PC-3 (cell line): ENCODE measurements at regions not wholly inside any gene's neighbourhood (a gene's known extent, or its start where the extent isn't known, plus 50 kb on each side); places are given as distances from the start of the nearest gene placed in this dataset.

ENCODE experiments used
- ATAC-seq: fragments of 200-7000 bp; cut with Tn5 transposase; 2 replicates; pipeline ENCODE4 v1.9.1; 2020; ENCODE audit warnings: mild to moderate bottlenecking, moderate library complexity
- BruUV-seq: library from RNA; stranded (reverse); fragments of 400-500 nt; replicated peaks from 2 replicates; lab custom pipeline; 2021; lab: Mats Ljungman, UMichigan
- CTCF ChIA-PET: fragments of 300-600 bp; sonication (Branson Sonifier 250); formaldehyde crosslinking; loops from one replicate; lab custom pipeline; 2022; ENCODE audit warnings: antibody characterized with exemption; lab: Charles Lee
- POLR2A ChIA-PET: fragments of 300-600 bp; sonication (Branson Sonifier 250); formaldehyde crosslinking; loops from one replicate; lab custom pipeline; 2022; ENCODE audit warnings: antibody characterized with exemption; ENCODE audit not compliant: unreplicated experiment; lab: Charles Lee
- DNase-seq: peaks from one replicate; pipeline ENCODE4 v3.0.0-alpha.2; 2015
- H2AFZ ChIP-seq: fragments of 300-600 bp; sonication (generic); 2 replicates; pipeline ENCODE4 v1.6.0; 2016; ENCODE audit warnings: antibody characterized with exemption, low read length
- H3F3A ChIP-seq: fragments of 300-600 bp; sonication (generic); one replicate; pipeline ENCODE4 v1.6.0; 2017; ENCODE audit warnings: antibody characterized with exemption, low read length, control low read depth, mild to moderate bottlenecking; ENCODE audit not compliant: unreplicated experiment
- H3K27ac ChIP-seq: fragments of 300-600 bp; sonication (generic); 2 replicates; pipeline ENCODE4 v1.5.1; 2016; ENCODE audit warnings: mild to moderate bottlenecking, low read length
- H3K27me3 ChIP-seq: fragments of 300-600 bp; sonication (generic); 2 replicates; pipeline ENCODE4 v1.6.1; 2016; ENCODE audit warnings: low read length, mixed read lengths
- H3K36me3 ChIP-seq: fragments of 300-600 bp; sonication (generic); 2 replicates; pipeline ENCODE4 v1.6.1; 2016; ENCODE audit warnings: low read depth, mixed run types, low read length, mixed read lengths
- H3K4me1 ChIP-seq: fragments of 300-600 bp; sonication (generic); 2 replicates; pipeline ENCODE4 v1.5.1; 2016; ENCODE audit warnings: low read length; ENCODE audit not compliant: insufficient read depth
- H3K4me2 ChIP-seq: fragments of 300-600 bp; sonication (generic); 2 replicates; pipeline ENCODE4 v1.6.0; 2016; ENCODE audit warnings: low read length
- H3K4me3 ChIP-seq: fragments of 300-600 bp; sonication (generic); 2 replicates; pipeline ENCODE4 v1.5.1; 2016; ENCODE audit warnings: mild to moderate bottlenecking, low read length, mixed read lengths
- H3K79me2 ChIP-seq: fragments of 300-600 bp; sonication (generic); 2 replicates; pipeline ENCODE4 v1.6.1; 2017; ENCODE audit warnings: low read length, mixed read lengths
- H3K9ac ChIP-seq: fragments of 300-600 bp; sonication (generic); 2 replicates; pipeline ENCODE4 v1.6.0; 2016; ENCODE audit warnings: mild to moderate bottlenecking, low read length
- H3K9me2 ChIP-seq: fragments of 300-600 bp; sonication (generic); replicated peaks from 2 replicates; pipeline ENCODE4 v1.6.1; 2016; ENCODE audit warnings: mixed run types, low read length, mixed read lengths
- H3K9me3 ChIP-seq: fragments of 300-600 bp; sonication (generic); 2 replicates; pipeline ENCODE4 v1.6.1; 2016; ENCODE audit warnings: low read length, mixed read lengths
- H4K20me1 ChIP-seq: fragments of 300-600 bp; sonication (generic); 2 replicates; pipeline ENCODE4 v1.6.1; 2016; ENCODE audit warnings: low read length, mixed read lengths
- EZH2 ChIP-seq: fragments of 300-600 bp; sonication (generic); IDR thresholded peaks from one replicate; pipeline ENCODE4 v1.6.1; 2017; ENCODE audit warnings: antibody characterized with exemption, mild to moderate bottlenecking, low read length; ENCODE audit not compliant: unreplicated experiment
- EZH2phosphoT487 ChIP-seq: fragments of 300-600 bp; sonication (generic); IDR thresholded peaks from 2 replicates; pipeline ENCODE4 v1.6.1; 2018; ENCODE audit warnings: mild to moderate bottlenecking, antibody characterized with exemption, low read length, borderline replicate concordance
- intact Hi-C: fragments of 100-400 bp; cut with micrococcal nuclease; formaldehyde crosslinking; loops from 2 replicates; pipeline ENCODE4 v1.9.0; 2023
- TF ChIP-seq, protein P1 (sequence below): fragments of 300-600 bp; sonication (generic); conservative IDR thresholded peaks from 2 replicates; pipeline ENCODE4 v1.5.1; 2017; ENCODE audit warnings: antibody characterized with exemption, low read depth, mild to moderate bottlenecking, low read length

DNA sequence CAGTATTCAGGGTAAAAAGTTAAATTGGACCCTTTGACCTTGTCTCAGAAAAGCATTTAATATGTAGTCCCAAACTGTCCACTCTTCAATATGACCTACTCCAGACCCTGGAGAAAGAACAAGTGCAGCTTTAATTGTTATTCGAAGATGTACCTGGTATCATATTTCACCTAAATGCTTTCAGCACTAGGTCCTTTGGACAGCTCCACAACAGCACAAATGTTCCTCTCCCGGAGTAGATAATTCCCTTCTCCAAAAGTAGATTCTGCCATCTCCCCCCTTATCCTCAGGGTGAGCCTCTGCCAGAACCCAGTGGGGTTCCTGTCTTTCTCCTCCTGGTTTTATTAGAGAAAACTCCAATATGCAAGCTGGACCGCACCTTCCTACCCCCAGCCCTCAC, 104.5 kb upstream of the AJAP1 start:
- Histone ChIP-seq H3K36me3 (no peaks in the 10 kb centered on the region), H3K9me2 (no peaks in the 10 kb centered on the region), H3K4me2 (no peak overlapping the region), H3K9me3 (peaks cover 5% of the 10 kb centered on the region; the same call in 1 of the 2 replicates), H3K4me3 (no peak overlapping the region), H3F3A (no peaks in the 10 kb centered on the region), H3K27ac (no peak overlapping the region), H3K9ac (no peak overlapping the region), H3K27me3 (no peaks in the 10 kb centered on the region), H2AFZ (no peak overlapping the region), H3K79me2 (no peaks in the 10 kb centered on the region), H3K4me1 (no peaks in the 10 kb centered on the region), H4K20me1 (no peaks in the 10 kb centered on the region)
- ChIA-PET CTCF (no interaction called here), POLR2A (no interaction called here)
- intact Hi-C loops: no loop called here
- DNase-seq (peak; percentile 12), ATAC-seq (no peak)
- no TSS peak for BruUV-seq
- no peak for TF ChIP-seq EZH2
- TF ChIP-seq, protein P1, sequence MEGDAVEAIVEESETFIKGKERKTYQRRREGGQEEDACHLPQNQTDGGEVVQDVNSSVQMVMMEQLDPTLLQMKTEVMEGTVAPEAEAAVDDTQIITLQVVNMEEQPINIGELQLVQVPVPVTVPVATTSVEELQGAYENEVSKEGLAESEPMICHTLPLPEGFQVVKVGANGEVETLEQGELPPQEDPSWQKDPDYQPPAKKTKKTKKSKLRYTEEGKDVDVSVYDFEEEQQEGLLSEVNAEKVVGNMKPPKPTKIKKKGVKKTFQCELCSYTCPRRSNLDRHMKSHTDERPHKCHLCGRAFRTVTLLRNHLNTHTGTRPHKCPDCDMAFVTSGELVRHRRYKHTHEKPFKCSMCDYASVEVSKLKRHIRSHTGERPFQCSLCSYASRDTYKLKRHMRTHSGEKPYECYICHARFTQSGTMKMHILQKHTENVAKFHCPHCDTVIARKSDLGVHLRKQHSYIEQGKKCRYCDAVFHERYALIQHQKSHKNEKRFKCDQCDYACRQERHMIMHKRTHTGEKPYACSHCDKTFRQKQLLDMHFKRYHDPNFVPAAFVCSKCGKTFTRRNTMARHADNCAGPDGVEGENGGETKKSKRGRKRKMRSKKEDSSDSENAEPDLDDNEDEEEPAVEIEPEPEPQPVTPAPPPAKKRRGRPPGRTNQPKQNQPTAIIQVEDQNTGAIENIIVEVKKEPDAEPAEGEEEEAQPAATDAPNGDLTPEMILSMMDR: no peak
- no peak for TF ChIP-seq EZH2phosphoT487

DNA sequence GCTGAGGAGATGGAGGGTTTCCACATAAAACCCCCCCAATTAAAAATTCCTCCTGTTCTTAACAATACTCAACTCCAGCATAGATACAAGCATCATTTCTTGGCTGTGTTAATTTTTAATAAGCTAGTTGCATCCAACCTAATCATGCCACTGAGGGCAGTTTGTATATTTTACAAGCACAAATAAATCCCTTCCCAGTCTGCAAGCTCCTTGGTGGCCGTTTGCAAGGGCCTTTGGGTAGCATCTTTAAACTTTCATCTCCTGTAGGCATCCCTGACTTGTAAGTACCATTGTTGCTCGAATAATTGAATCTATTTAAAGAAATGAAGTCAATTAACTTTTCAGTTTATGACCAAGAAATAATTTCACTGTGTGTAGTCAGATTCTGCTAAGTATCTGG, 103.5 kb upstream of the AJAP1 start:
- DNase-seq: no peak
- no peaks in the 10 kb centered on the region for H3F3A ChIP-seq
- H3K4me3 ChIP-seq: no peak overlapping the region
- peaks cover 5% of the 10 kb centered on the region; the same call in 1 of the 2 replicates for H3K9me3 ChIP-seq
- H3K4me2 ChIP-seq: no peak overlapping the region
- H3K79me2 ChIP-seq: no peaks in the 10 kb centered on the region
- no peak overlapping the region for H2AFZ ChIP-seq
- no TSS peak for BruUV-seq
- intact Hi-C loops: no loop called here
- no peaks in the 10 kb centered on the region for H3K36me3 ChIP-seq
- no peak overlapping the region for H3K27ac ChIP-seq
- CTCF ChIA-PET: no interaction called here
- no peaks in the 10 kb centered on the region for H3K27me3 ChIP-seq
- H4K20me1 ChIP-seq: no peaks in the 10 kb centered on the region
- no peak overlapping the region for H3K9ac ChIP-seq
- TF ChIP-seq, protein P1: no peak
- no peak for TF ChIP-seq EZH2phosphoT487
- no peak for TF ChIP-seq EZH2
- H3K4me1 ChIP-seq: no peaks in the 10 kb centered on the region
- POLR2A ChIA-PET: no interaction called here
- no peaks in the 10 kb centered on the region for H3K9me2 ChIP-seq
- ATAC-seq: no peak

DNA sequence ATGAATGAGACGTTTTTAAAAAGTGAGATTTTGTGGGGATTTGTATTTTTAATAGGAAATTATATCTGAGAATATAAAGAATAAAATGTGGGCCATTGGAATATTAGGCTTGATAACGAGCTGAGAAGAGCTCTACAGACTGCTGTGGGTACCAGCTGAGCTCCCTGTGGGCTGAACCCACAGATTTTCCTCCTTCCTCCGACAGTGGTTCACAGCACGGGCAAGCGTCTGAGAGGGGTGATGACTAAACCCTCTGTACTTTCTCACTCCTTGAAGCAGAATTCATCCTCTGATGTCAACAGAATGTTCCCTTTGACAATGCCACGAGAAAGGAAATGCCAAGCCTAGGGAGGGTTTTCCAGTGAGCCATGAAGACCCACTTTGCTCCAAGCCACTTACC, 102.7 kb upstream of the AJAP1 start:
- H3K4me1 ChIP-seq: no peaks in the 10 kb centered on the region
- ChIA-PET POLR2A (no interaction called here), CTCF (no interaction called here)
- no TSS peak for BruUV-seq
- ATAC-seq (no peak), DNase-seq (no peak)
- intact Hi-C loops: no loop called here
- H2AFZ ChIP-seq: no peak overlapping the region
- H3K9me2 ChIP-seq: no peaks in the 10 kb centered on the region
- H3K4me3 ChIP-seq: no peak overlapping the region
- no peaks in the 10 kb centered on the region for H4K20me1 ChIP-seq
- H3K79me2 ChIP-seq: no peaks in the 10 kb centered on the region
- TF ChIP-seq, protein P1: no peak
- TF ChIP-seq EZH2phosphoT487 (no peak), EZH2 (no peak)
- no peaks in the 10 kb centered on the region for H3F3A ChIP-seq
- H3K4me2 ChIP-seq: no peak overlapping the region
- no peaks in the 10 kb centered on the region for H3K36me3 ChIP-seq
- H3K27ac ChIP-seq: no peak overlapping the region
- H3K27me3 ChIP-seq: no peaks in the 10 kb centered on the region
- H3K9ac ChIP-seq: no peak overlapping the region
- H3K9me3 ChIP-seq: peaks cover 5% of the 10 kb centered on the region; the same call in 1 of the 2 replicates
